ENCODE measurements at regions not wholly inside any gene's neighbourhood (a gene's known extent, or its start where the extent isn't known, plus 50 kb on each side); places are given as distances from the start of the nearest gene placed in this dataset.

DNA sequence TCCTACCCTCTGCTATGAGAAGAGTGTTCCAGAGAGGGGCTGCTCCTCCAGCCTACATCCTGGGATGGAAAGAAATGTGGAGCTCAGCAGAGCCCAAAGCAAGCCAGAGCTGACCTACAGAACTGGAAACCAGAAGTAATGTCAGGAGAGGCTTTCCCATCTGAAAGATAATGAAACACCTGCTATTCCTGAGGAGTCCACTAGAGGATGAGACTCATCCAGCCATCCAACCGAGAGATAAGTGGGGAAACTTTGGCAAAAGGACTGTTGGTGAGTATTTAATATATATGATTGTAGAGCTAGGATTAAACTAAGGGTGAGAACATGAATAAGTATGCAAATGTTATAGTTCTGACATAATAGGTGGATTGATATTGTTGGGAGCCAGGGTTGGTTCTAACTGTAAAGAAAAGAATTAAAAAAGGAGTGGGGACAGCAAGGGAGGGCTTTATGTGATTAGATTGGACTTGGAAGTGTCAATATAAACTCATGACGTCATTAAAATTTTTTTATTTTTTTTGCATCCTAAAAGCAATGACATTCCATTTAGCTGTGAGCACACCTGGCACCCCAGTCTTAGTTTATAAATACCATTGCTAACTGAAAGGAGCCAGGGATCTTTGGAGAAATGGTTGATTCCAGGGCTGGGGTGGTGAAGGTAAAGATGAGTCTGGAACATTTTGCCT is 312.8 kb upstream of the NFE2L3 start:
- TF ChIP-seq ZNF274 (IDR thresholded peaks at IDR 0.05; ENCODE audit: low read depth, low read length) = no peak
- TF ChIP-seq YY1 (IDR thresholded peaks at IDR 0.05; ENCODE audit: insufficient read depth, insufficient read length) = no peak
- TF ChIP-seq SUZ12 (IDR thresholded peaks at IDR 0.05; ENCODE audit: extremely low read depth, insufficient read depth, insufficient read length) = no peak

Measured in NT2/D1 (cell line).